Breast epithelium (tissue), 4 donors: ENCODE measurements at regions not wholly inside any gene's neighbourhood (a gene's known extent, or its start where the extent isn't known, plus 50 kb on each side); places are given as distances from the start of the nearest gene placed in this dataset.

Experiments used
- DNase-seq, 2 donors: peaks; one replicate each; pipeline ENCODE4 v3.0.0-alpha.2; 2019; ENCODE audit warnings: low spot score in 2 of 2
- H3K27ac ChIP-seq, 2 donors: fragments of 200-600 bp; sonication (generic) in 1 of 2; one replicate each; pipeline ENCODE4 v1.5.1; 2016 to 2019; ENCODE audit warnings: mild to moderate bottlenecking in 1 of 2
- H3K27me3 ChIP-seq, 2 donors: fragments of 200-600 bp; sonication (generic) in 1 of 2; one replicate each; pipeline versions ENCODE4 v1.5.1 to v1.6.0; 2017 to 2019; ENCODE audit warnings: control low read depth in 1 of 2, mild to moderate bottlenecking in 1 of 2
- H3K36me3 ChIP-seq: fragments of 200-600 bp; one replicate; pipeline ENCODE4 v1.5.1; 2019
- H3K4me1 ChIP-seq, 2 donors: fragments of 200-600 bp; sonication (generic); one replicate each; pipeline ENCODE4 v1.5.1; 2016 to 2019; ENCODE audit warnings: control low read depth in 1 of 2
- H3K4me3 ChIP-seq, 3 donors: fragments of 200-600 bp; sonication (generic); 1 replicate in 2 of 3; 2 replicates in 1 of 3; pipeline ENCODE4 v1.5.1; 2016 to 2019; ENCODE audit warnings: mild to moderate bottlenecking in 3 of 3, moderate library complexity in 2 of 3
- H3K9me3 ChIP-seq, 2 donors: fragments of 200-600 bp; sonication (generic) in 1 of 2; one replicate each; pipeline ENCODE4 v1.5.1; 2016 to 2019; ENCODE audit warnings: control low read depth in 1 of 2
- CTCF ChIP-seq, 3 donors: fragments of 450-650 bp; IDR thresholded peaks; one replicate each; pipeline ENCODE4 v1.5.1; 2016 to 2017; ENCODE audit warnings: antibody characterized with exemption in 3 of 3, mild to moderate bottlenecking in 3 of 3, moderate library complexity in 3 of 3
- POLR2A ChIP-seq: fragments of 450-650 bp; IDR thresholded peaks from one replicate; pipeline ENCODE4 v1.6.1; 2016; ENCODE audit warnings: antibody characterized with exemption, mild to moderate bottlenecking, moderate library complexity
- POLR2AphosphoS5 ChIP-seq, 3 donors: sonication (generic); formaldehyde crosslinking; IDR thresholded peaks; one replicate each; pipeline ENCODE4 v1.6.1; 2017; ENCODE audit warnings: antibody characterized with exemption in 3 of 3
- intact Hi-C: fragments of 100-400 bp; cut with DNase I; formaldehyde crosslinking; loops from one replicate; pipeline ENCODE4 v1.15.1; 2023; ENCODE audit warnings: low total_unique reads

- Histone ChIP-seq H3K4me1 (no peaks in the 10 kb centered on the region), H3K36me3 (no peaks in the 10 kb centered on the region), H3K27me3 (no peaks in the 10 kb centered on the region), H3K27ac (peak overlapping the region; percentile 39 to 59), H3K9me3 (no peaks in the 10 kb centered on the region), H3K4me3 (no peak overlapping the region)
- DNase-seq = peak in 1 of 2 donors; percentile 28
- intact Hi-C loops = no loop called here
- TF ChIP-seq POLR2AphosphoS5 (IDR thresholded peaks at IDR 0.05) = no peak
- TF ChIP-seq CTCF (IDR thresholded peaks at IDR 0.05) = no peak
- no peak for TF ChIP-seq POLR2A
Observed at GRCh38 chr1:192713921-192714320, 78.0 kb downstream of the RGS13 start.

- peaks cover 0 to 10% of the 10 kb centered on the region in 2 donors for H3K9me3 ChIP-seq
- DNase-seq = no peak
- TF ChIP-seq POLR2AphosphoS5 (IDR thresholded peaks at IDR 0.05) (no peak), POLR2A (no peak), CTCF (IDR thresholded peaks at IDR 0.05) (no peak)
- intact Hi-C loops = no loop called here
- no peak overlapping the region for H3K4me3 ChIP-seq
- H3K36me3 ChIP-seq = no peaks in the 10 kb centered on the region
- peak overlapping the region in 1 of 2 donors; percentile 44 for H3K27ac ChIP-seq
- no peaks in the 10 kb centered on the region for H3K27me3 ChIP-seq
- H3K4me1 ChIP-seq = no peaks in the 10 kb centered on the region
Observed at GRCh38 chr1:192724670-192725069, 84.2 kb upstream of the RGS2 start.

GRCh38 chr1:192726820-192727504 lies 81.9 kb upstream of the RGS2 start:
- no peak for DNase-seq
- no peaks in the 10 kb centered on the region for H3K9me3 ChIP-seq
- intact Hi-C loops = no loop called here
- TF ChIP-seq CTCF (IDR thresholded peaks at IDR 0.05) (no peak), POLR2AphosphoS5 (IDR thresholded peaks at IDR 0.05) (no peak), POLR2A (no peak)
- H3K4me3 ChIP-seq = no peak overlapping the region
- peak overlapping the region; percentile 5 to 41 for H3K27ac ChIP-seq
- H3K4me1 ChIP-seq = no peaks in the 10 kb centered on the region
- H3K36me3 ChIP-seq = no peaks in the 10 kb centered on the region
- H3K27me3 ChIP-seq = no peaks in the 10 kb centered on the region

- Histone ChIP-seq H3K27ac (peak overlapping the region; percentile 8 to 23), H3K9me3 (no peaks in the 10 kb centered on the region)
Observed at GRCh38 chr1:192729500-192729899, 79.3 kb upstream of the RGS2 start.

More at GRCh38 chr1:192729500-192729899, 79.3 kb upstream of the RGS2 start:
- no peak for DNase-seq
- Histone ChIP-seq H3K4me1 (no peaks in the 10 kb centered on the region), H3K4me3 (no peak overlapping the region), H3K36me3 (no peaks in the 10 kb centered on the region), H3K27me3 (no peaks in the 10 kb centered on the region)
- TF ChIP-seq CTCF (IDR thresholded peaks at IDR 0.05) (no peak), POLR2AphosphoS5 (IDR thresholded peaks at IDR 0.05) (no peak), POLR2A (no peak)
- intact Hi-C loops = no loop called here
